H1 (cell line): ENCODE measurements at regions not wholly inside any gene's neighbourhood (a gene's known extent, or its start where the extent isn't known, plus 50 kb on each side); places are given as distances from the start of the nearest gene placed in this dataset.

ENCODE experiments used
- CTCF ChIA-PET: fragments of 300-600 bp; sonication (Branson Sonifier 250); formaldehyde crosslinking; loops from one replicate; lab custom pipeline; 2021; ENCODE audit not compliant: partially characterized antibody; lab: Charles Lee
- POLR2A ChIA-PET: fragments of 300-600 bp; sonication (Branson Sonifier 250); formaldehyde crosslinking; loops from one replicate; lab custom pipeline; 2021; ENCODE audit warnings: inconsistent platforms; ENCODE audit not compliant: partially characterized antibody; lab: Charles Lee
- DNase-seq, 2 experiments: peaks; one replicate each; pipeline versions ENCODE4 v3.0.0 to v3.0.0-alpha.2; 2010 to 2022; ENCODE audit warnings: low spot score in 2 of 2, low read depth in 1 of 2, mixed read lengths in 1 of 2
- FAIRE-seq: peaks from 2 replicates; lab custom pipeline; 2011; peaks lifted over from hg19 to GRCh38; lab: Jason Lieb, UNC
- H2AFZ ChIP-seq: 2 replicates; pipeline ENCODE4 v1.8.1; 2012; ENCODE audit warnings: low read length, inconsistent platforms
- H2AK5ac ChIP-seq: 2 replicates; pipeline ENCODE4 v1.6.1; 2013; ENCODE audit warnings: low read depth, low read length
- H2BK120ac ChIP-seq: replicated peaks from 2 replicates; pipeline ENCODE3; 2013; ENCODE audit warnings: low read depth, low read length, inconsistent platforms
- H2BK12ac ChIP-seq: 2 replicates; pipeline ENCODE4 v1.6.1; 2013; ENCODE audit warnings: low read depth, low read length
- H2BK15ac ChIP-seq: 2 replicates; pipeline ENCODE4 v1.6.1; 2013; ENCODE audit warnings: low read length
- H2BK20ac ChIP-seq: 2 replicates; pipeline ENCODE4 v1.6.1; 2013; ENCODE audit warnings: low read length
- H2BK5ac ChIP-seq: 2 replicates; pipeline ENCODE4 v1.6.1; 2013; ENCODE audit warnings: low read depth, low read length
- H3K14ac ChIP-seq: 2 replicates; pipeline ENCODE4 v1.6.1; 2013; ENCODE audit warnings: inconsistent platforms; ENCODE audit not compliant: insufficient read length
- H3K18ac ChIP-seq: 2 replicates; pipeline ENCODE4 v1.6.1; 2013; ENCODE audit warnings: low read length; ENCODE audit errors: extremely low read depth
- H3K23ac ChIP-seq: 2 replicates; pipeline ENCODE4 v1.6.1; 2013; ENCODE audit warnings: inconsistent platforms; ENCODE audit not compliant: insufficient read length
- H3K23me2 ChIP-seq: 2 replicates; pipeline ENCODE4 v1.6.1; 2013; ENCODE audit warnings: low read depth, low read length
- H3K27ac ChIP-seq: 2 replicates; pipeline ENCODE4 v1.6.1; 2011; ENCODE audit warnings: low read depth, low read length, inconsistent platforms
- H3K27me3 ChIP-seq, 4 experiments: replicated peaks in 1 of 4; 1 replicate in 1 of 4; 2 replicates in 3 of 4; pipeline versions ENCODE4 v1.6.1 to v1.8.1; 2011 to 2013; ENCODE audit warnings: low read length in 3 of 4, mild to moderate bottlenecking in 3 of 4, inconsistent platforms in 2 of 4, mixed read lengths in 2 of 4, moderate library complexity in 1 of 4; ENCODE audit not compliant: control insufficient read depth in 3 of 4, insufficient read depth in 3 of 4; ENCODE audit errors: extremely low read depth in 1 of 4
- H3K36me3 ChIP-seq, 4 experiments: 2 replicates each; pipeline versions ENCODE4 v1.6.1 to v1.8.1; 2011 to 2013; ENCODE audit warnings: mild to moderate bottlenecking in 4 of 4, low read length in 3 of 4, moderate library complexity in 2 of 4, control low read depth in 1 of 4, inconsistent platforms in 1 of 4; ENCODE audit not compliant: insufficient read depth in 4 of 4, control insufficient read depth in 2 of 4
- H3K4ac ChIP-seq: replicated peaks from 2 replicates; pipeline ENCODE3; 2013; ENCODE audit warnings: low read length, low read depth, mixed read lengths, inconsistent platforms; ENCODE audit not compliant: insufficient read length
- H3K4me1 ChIP-seq, 4 experiments: replicated peaks in 1 of 4; 1 replicate in 1 of 4; 2 replicates in 3 of 4; pipeline versions ENCODE4 v1.6.1 to v1.8.1; 2011 to 2013; ENCODE audit warnings: low read length in 3 of 4, inconsistent platforms in 2 of 4, mixed read lengths in 1 of 4; ENCODE audit not compliant: insufficient read depth in 4 of 4, control insufficient read depth in 3 of 4
- H3K4me2 ChIP-seq, 2 experiments: 2 replicates each; pipeline versions ENCODE4 v1.6.1 to v1.8.1; 2011 to 2013; ENCODE audit warnings: low read depth in 2 of 2, low read length in 2 of 2, control low read depth in 1 of 2, inconsistent platforms in 1 of 2, mild to moderate bottlenecking in 1 of 2; ENCODE audit not compliant: insufficient read depth in 1 of 2
- H3K4me3 ChIP-seq, 4 experiments: fragments of 200-600, 300-600 bp in 1 of 4; sonication (generic), shearing (Covaris generic), sonication (Bioruptor Twin) in 1 of 4; 2 replicates each; pipeline versions ENCODE4 v1.5.1 to v1.8.1; 2011 to 2016; ENCODE audit warnings: low read length in 4 of 4, low read depth in 3 of 4, control low read depth in 2 of 4, inconsistent platforms in 2 of 4, mild to moderate bottlenecking in 2 of 4, mixed read lengths in 1 of 4, moderate library complexity in 1 of 4; ENCODE audit not compliant: insufficient read depth in 2 of 4; ENCODE audit errors: extremely low read depth in 1 of 4
- H3K56ac ChIP-seq: replicated peaks from 2 replicates; pipeline ENCODE3; 2013; ENCODE audit warnings: low read depth, mild to moderate bottlenecking, mixed read lengths, low read length, inconsistent platforms; ENCODE audit not compliant: insufficient read length
- H3K79me1 ChIP-seq: 2 replicates; pipeline ENCODE4 v1.6.1; 2013; ENCODE audit warnings: low read depth, low read length, control low read depth
- H3K79me2 ChIP-seq, 2 experiments: 2 replicates each; pipeline versions ENCODE4 v1.6.1 to v1.8.1; 2012 to 2013; ENCODE audit warnings: low read length in 2 of 2, mild to moderate bottlenecking in 2 of 2, inconsistent platforms in 1 of 2; ENCODE audit not compliant: insufficient read depth in 2 of 2, control insufficient read depth in 1 of 2
- H3K9ac ChIP-seq, 4 experiments: replicated peaks in 1 of 4; 1 replicate in 1 of 4; 2 replicates in 3 of 4; pipeline versions ENCODE4 v1.6.1 to v1.8.1; 2011 to 2013; ENCODE audit warnings: low read depth in 3 of 4, low read length in 3 of 4, control low read depth in 2 of 4, mild to moderate bottlenecking in 2 of 4, moderate library complexity in 2 of 4, inconsistent platforms in 1 of 4; ENCODE audit errors: extremely low read depth in 1 of 4
- H3K9me3 ChIP-seq, 2 experiments: 2 replicates each; pipeline versions ENCODE4 v1.6.1 to v1.8.1; 2012 to 2013; ENCODE audit warnings: mild to moderate bottlenecking in 2 of 2, moderate library complexity in 2 of 2, control low read depth in 1 of 2, inconsistent platforms in 1 of 2, low read depth in 1 of 2, low read length in 1 of 2, mixed read lengths in 1 of 2; ENCODE audit not compliant: insufficient read depth in 2 of 2
- H4K20me1 ChIP-seq, 2 experiments: replicated peaks in 1 of 2; 2 replicates each; pipeline versions ENCODE3 to v1.8.1; 2011 to 2013; ENCODE audit warnings: inconsistent platforms in 2 of 2, low read length in 2 of 2, mild to moderate bottlenecking in 1 of 2; ENCODE audit not compliant: insufficient read depth in 2 of 2, control insufficient read depth in 1 of 2
- H4K5ac ChIP-seq: 2 replicates; pipeline ENCODE4 v1.6.1; 2013; ENCODE audit warnings: low read length, low read depth, mixed read lengths, inconsistent platforms; ENCODE audit not compliant: insufficient read length
- H4K8ac ChIP-seq: 2 replicates; pipeline ENCODE4 v1.8.0; 2013; ENCODE audit warnings: mild to moderate bottlenecking, moderate library complexity, low read length, inconsistent platforms; ENCODE audit not compliant: insufficient read depth; ENCODE audit errors: extremely low read depth
- H4K91ac ChIP-seq: replicated peaks from 2 replicates; pipeline ENCODE3; 2013; ENCODE audit warnings: low read length, mixed read lengths, inconsistent platforms; ENCODE audit not compliant: insufficient read length
- MAFK ChIP-seq: IDR thresholded peaks from 2 replicates; pipeline ENCODE4 v1.6.1; 2012; ENCODE audit warnings: low read depth, mild to moderate bottlenecking, improper control_type of control experiment, low read length
- RAD21 ChIP-seq, 2 experiments: IDR thresholded peaks in 1 of 2; conservative IDR thresholded peaks in 1 of 2; 2 replicates each; pipeline ENCODE4 v1.6.1; 2011; ENCODE audit warnings: low read depth in 2 of 2, low read length in 2 of 2, improper control_type of control experiment in 1 of 2, inconsistent platforms in 1 of 2, mild to moderate bottlenecking in 1 of 2, moderate library complexity in 1 of 2
- SP1 ChIP-seq: IDR thresholded peaks from 2 replicates; pipeline ENCODE4 v1.6.1; 2011; ENCODE audit warnings: low read depth, low read length
- WGBS, 2 experiments: shearing (Covaris generic) in 1 of 2; methylation state at CpG; one replicate each; pipeline versions ENCODE4 v1.1.6 to v1.1.7; 2013 to 2015; ENCODE audit warnings: low lambda C conversion rate in 2 of 2, mixed read lengths in 2 of 2, inconsistent platforms in 1 of 2, low coverage in 1 of 2, missing lambda C conversion rate in 1 of 2; ENCODE audit not compliant: insufficient replicate concordance in 2 of 2, insufficient coverage in 1 of 2, insufficient read length in 1 of 2; ENCODE audit errors: extremely low coverage in 1 of 2, missing lambda C conversion rate in 1 of 2; 5-methylcytosine and 5-hydroxymethylcytosine counted together

- H4K8ac ChIP-seq = no peak overlapping the region
- POLR2A ChIA-PET = no interaction called here
- H2BK120ac ChIP-seq = no peak overlapping the region
- CTCF ChIA-PET = interaction anchor here (0.8 kb wide), 1 partner anchor 13 kb away, joined by 3 read pairs; no protein-coding TSS in a partner anchor
- no peak overlapping the region for H3K27ac ChIP-seq
- no peak for FAIRE-seq
- H4K20me1 ChIP-seq = peaks cover 0 to 1% of the 10 kb centered on the region in 2 experiments
- H2AK5ac ChIP-seq = no peak overlapping the region
- H3K9me3 ChIP-seq = no peaks in the 10 kb centered on the region
- H3K4me3 ChIP-seq = no peak overlapping the region
- TF ChIP-seq SP1 (no peak), RAD21 (IDR thresholded peaks at IDR 0.05 in 1 of 2, conservative IDR thresholded peaks at IDR 0.05 in 1 of 2; ENCODE audit: low read depth in 2 of 2, low read length in 2 of 2) (no peak), MAFK (no peak)
- 86% methylated on average over 1 of the region's 1 CpG; no CpG with 5 or more reads in 1 of the 2 experiments for WGBS, 2 experiments
- no peak overlapping the region for H2BK20ac ChIP-seq
- no peaks in the 10 kb centered on the region; the same call in 1 of the 2 replicates for H3K23me2 ChIP-seq
- H3K27me3 ChIP-seq = no peaks in the 10 kb centered on the region
- H3K79me1 ChIP-seq = no peaks in the 10 kb centered on the region
- no peak overlapping the region for H3K23ac ChIP-seq
- no peak overlapping the region for H2BK5ac ChIP-seq
- H3K79me2 ChIP-seq = no peaks in the 10 kb centered on the region
- no peak overlapping the region for H2AFZ ChIP-seq
- H4K5ac ChIP-seq = no peak overlapping the region
- H3K56ac ChIP-seq = no peak overlapping the region
- no peak for DNase-seq
- H3K36me3 ChIP-seq = no peaks in the 10 kb centered on the region
- no peak overlapping the region for H3K14ac ChIP-seq
- no peak overlapping the region for H2BK15ac ChIP-seq
- no peak overlapping the region for H3K9ac ChIP-seq
- H3K4ac ChIP-seq = no peak overlapping the region
- H3K18ac ChIP-seq = no peak overlapping the region
- no peak overlapping the region for H4K91ac ChIP-seq
- no peaks in the 10 kb centered on the region for H3K4me1 ChIP-seq
- no peak overlapping the region for H2BK12ac ChIP-seq
- no peak overlapping the region for H3K4me2 ChIP-seq
Observed at GRCh38 chr2:143847257-143847656, 672.7 kb downstream of the ZEB2 start.
